Stimulated activated CD4-positive, alpha-beta T cell treated with anti-CD3 and anti-CD28 coated beads, Interleukin-12 subunit alpha, Interleukin-12 subunit beta, amount 100 ng/mL, for 48 hours (primary cell): ENCODE measurements at regions not wholly inside any gene's neighbourhood (a gene's known extent, or its start where the extent isn't known, plus 50 kb on each side); places are given as distances from the start of the nearest gene placed in this dataset.

ENCODE experiments used
- DNase-seq, 3 donors: peaks; one replicate each; pipeline ENCODE4 v3.0.0-alpha.2; 2020; ENCODE audit warnings: low read depth in 2 of 3, low spot score in 1 of 3

DNA sequence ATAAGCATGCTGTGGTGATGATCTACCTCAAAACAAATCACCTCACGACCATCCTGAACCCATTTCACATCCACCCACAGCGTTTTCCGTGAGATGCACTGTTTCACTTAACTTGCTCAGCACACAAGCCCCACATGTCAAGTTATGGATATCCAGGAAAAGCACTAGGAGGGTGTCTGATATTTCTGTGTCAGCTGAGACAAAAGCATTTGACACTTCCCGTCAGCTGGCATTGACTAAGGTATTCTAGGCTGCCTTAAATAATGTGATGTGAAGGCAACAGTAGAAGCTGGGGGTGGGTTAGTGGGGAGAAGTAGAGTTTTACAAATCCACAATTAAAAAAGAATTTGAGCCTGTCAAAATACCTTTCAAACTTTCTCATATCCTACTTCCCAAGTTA is 68.7 kb upstream of the MDFIC start:
- no peak for DNase-seq

DNA sequence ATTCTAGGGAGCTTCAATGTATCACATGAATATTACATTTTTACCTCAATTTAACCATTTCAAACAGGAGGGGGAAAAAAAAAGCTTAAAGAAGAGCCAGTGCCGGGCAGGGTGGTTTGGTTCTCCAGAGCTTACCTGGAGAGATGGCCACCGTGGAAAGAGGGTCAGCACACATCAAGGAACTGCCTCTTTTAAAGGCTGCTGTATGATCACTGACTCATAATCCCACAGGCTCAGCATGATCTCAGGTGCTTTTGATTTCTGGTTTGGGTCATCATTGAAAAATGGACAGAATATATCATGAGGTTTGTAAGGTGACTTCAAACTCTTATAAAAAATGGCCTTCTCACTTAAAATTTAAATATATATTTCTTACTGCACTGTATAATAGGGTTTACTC is 67.5 kb upstream of the MDFIC start:
- DNase-seq = no peak

DNA sequence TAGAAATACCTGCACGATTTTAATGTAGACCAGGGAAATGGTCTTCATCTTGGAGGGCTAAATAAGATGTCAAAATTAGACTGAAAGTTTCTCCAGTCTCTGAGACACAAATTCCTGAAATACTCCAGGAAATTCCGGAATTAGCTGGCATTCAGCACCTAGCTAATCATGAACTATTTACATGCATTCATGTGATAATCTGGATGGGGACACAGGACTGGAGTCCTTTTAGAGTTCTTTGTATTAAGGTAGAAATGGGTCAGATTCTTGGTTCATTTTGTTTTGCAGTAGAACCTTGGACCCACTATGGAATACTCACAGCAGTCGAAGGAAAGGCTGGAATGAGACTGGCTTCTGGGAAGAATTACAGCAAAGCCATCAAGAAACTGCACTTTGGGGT is 65.3 kb upstream of the MDFIC start:
- DNase-seq = no peak

DNA sequence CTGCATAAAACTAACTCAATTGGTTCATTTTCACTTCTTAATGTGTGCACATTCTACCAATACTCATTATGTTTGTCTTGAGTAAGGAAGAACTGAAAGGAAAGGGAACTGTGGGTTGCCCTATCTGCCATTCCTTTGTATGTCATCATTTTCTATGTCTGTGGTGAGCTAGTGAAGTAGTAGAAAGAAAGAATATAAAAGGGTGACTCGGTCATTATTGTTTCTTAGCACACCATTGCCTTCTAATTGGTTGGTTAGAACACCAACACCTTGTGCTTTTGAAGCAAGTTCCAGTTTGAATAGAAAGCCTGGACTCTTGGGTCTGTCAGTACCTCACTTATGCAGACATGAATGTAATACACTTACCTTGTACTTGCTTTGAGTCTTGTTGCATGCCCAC is 64.3 kb upstream of the MDFIC start:
- DNase-seq = no peak

DNA sequence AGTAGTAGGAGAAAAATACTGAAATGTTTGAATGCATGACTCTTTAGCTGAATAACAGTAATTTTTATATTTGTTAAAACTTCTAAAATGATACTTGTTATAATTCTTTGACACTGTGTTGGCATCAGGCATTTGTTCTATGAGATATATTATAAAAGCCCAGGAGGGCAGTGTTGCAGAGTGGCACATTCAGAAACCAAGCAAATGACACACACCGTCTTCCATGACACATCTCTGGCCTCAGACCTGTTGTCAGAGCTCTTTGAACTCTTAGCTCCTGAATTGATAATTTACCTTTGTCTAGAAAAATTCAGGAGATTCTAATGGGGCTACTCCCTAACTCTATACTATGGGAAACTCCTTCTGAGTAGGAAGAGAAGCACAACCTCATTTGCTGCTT is 62.4 kb upstream of the MDFIC start:
- no peak for DNase-seq

DNA sequence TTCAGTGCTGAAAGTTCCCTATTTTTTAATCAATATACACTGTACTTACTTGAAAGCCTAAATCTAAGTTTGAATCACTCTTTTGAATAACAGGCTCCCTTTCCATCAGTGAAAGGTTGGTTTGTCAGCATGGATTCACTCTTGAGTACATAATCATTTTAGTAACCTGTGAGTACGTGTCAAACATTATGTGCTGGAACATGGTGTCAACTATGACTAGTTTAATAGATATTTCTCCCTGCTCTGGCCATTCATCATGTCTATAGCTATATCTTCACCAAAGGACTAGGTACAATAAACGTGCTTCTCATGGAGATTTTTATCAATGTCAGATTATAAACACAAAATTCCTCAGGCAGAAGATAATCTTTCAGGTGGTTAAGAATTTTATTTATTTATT is 61.7 kb upstream of the MDFIC start:
- DNase-seq = no peak

DNA sequence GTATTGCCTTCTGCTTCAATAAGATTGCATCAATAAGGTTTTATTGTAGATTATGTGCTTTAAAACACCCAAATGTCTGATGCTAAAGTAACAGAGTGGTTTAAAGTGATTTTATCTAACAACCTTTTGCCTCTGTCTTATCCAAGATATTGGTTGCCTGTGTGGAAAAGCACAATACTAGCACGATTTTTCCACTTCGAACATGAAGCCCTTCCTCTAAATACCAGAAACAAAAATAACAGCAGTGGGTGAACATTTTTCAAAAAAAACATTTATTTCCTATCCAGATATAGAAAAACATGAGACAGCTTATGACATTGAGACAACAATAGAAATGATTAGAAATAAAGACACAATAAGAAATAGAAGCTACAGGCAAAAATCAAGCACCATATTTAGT is 59.5 kb upstream of the MDFIC start:
- DNase-seq = no peak

DNA sequence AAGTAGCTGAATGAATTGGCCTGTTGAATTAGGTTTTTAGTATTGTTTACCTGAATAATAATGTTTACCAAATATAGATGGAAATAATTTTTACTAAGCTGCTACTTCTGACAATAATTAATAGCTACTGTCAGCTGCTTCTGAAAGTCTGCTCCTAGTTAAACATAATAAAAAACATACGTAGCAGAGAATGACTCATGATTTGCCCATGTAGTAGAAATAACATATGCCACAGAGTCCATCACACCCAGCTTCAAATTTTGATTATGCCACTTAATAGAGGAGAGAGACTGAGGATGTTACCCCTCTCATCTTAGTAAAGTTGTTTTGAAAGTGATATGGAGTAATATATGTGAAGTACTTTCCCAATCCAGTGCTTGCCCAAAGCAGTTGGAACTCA is 57.6 kb upstream of the MDFIC start:
- no peak for DNase-seq

DNA sequence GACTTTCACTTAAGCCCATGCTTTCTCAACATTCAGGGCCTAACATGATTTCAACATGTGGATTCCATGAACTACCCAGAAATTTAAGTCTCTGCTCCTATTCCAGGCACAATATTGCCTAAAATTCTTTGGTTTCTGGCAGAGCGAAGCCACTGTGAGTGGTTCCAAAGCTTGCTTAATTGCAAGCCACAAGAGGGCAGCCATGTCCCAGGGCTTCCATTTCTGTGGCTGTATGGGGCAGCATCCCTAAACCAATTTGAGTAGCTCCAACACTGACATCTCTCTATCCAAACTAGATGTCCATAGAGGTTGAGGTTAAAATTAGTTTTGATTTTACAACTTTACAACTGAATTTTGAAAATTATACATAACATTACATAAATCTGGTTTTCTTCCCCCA is 56.3 kb upstream of the MDFIC start:
- peak; percentile 20 to 47 (median 45) for DNase-seq
